Naive thymus-derived CD8-positive, alpha-beta T cell (primary cell): ENCODE measurements at regions not wholly inside any gene's neighbourhood (a gene's known extent, or its start where the extent isn't known, plus 50 kb on each side); places are given as distances from the start of the nearest gene placed in this dataset.

Experiments used
- ATAC-seq, 2 donors: fragments of 150-1000 bp; cut with Tn5 transposase in 1 of 2; sonication (Bioruptor Pico), chemical (Tn5 transposase) in 1 of 2; 1 replicate in 1 of 2; 2 replicates in 1 of 2; pipeline ENCODE4 v1.10.0; 2021; ENCODE audit warnings: mild to moderate bottlenecking in 2 of 2, moderate library complexity in 2 of 2
- POLR2A ChIA-PET: fragments of 350-600 bp; sonication (Branson Sonifier 250); formaldehyde crosslinking; loops from one replicate; lab custom pipeline; 2021; ENCODE audit warnings: antibody characterized with exemption; lab: Charles Lee
- DNase-seq, 10 donors: peaks; one replicate each; pipeline versions ENCODE4 v3.0.0 to v3.0.0-alpha.2; 2020 to 2022
- H3K27ac Mint-ChIP-seq, 10 donors: one replicate each; pipeline ENCODE4 v1.8.0; 2020 to 2022; ENCODE audit warnings: mild to moderate bottlenecking in 10 of 10, mixed read lengths in 10 of 10, moderate library complexity in 4 of 10, inconsistent platforms in 1 of 10
- H3K27me3 Mint-ChIP-seq, 5 donors: one replicate each; pipeline ENCODE4 v1.8.0; 2021 to 2022; ENCODE audit warnings: mixed read lengths in 5 of 5
- H3K36me3 Mint-ChIP-seq, 3 donors: one replicate each; pipeline ENCODE4 v1.8.0; 2020 to 2022; ENCODE audit warnings: mixed read lengths in 3 of 3, mild to moderate bottlenecking in 2 of 3, inconsistent platforms in 1 of 3
- H3K4me1 Mint-ChIP-seq, 4 donors: one replicate each; pipeline ENCODE4 v1.8.0; 2021 to 2022; ENCODE audit warnings: mixed read lengths in 4 of 4
- H3K4me3 Mint-ChIP-seq, 10 donors: one replicate each; pipeline ENCODE4 v1.8.0; 2020 to 2022; ENCODE audit warnings: mild to moderate bottlenecking in 10 of 10, mixed read lengths in 10 of 10, moderate library complexity in 6 of 10, inconsistent platforms in 1 of 10
- H3K9me3 Mint-ChIP-seq, 9 donors: one replicate each; pipeline ENCODE4 v1.8.0; 2020 to 2022; ENCODE audit warnings: mixed read lengths in 9 of 9, mild to moderate bottlenecking in 3 of 9, inconsistent platforms in 1 of 9, moderate library complexity in 1 of 9

DNA sequence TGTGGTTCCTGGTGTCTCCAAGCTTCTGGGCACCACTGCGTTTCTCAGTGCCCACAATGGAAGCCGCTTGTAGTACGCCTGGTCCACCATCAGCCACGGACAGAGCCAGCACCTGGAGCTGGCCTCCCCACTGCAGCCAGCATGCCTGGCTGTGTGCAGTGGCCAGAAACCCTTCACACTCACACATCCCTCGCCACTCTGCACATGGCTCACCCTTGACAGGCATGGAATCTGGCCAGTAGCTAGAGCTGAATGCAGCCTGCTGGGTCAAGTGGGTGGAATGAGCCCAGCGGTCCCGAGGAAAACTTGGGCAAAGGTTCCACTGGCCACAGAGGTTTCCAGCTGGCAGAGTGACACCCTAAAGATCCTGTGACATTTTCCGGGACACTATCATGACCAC lies 146.0 kb upstream of the ADO start:
- POLR2A ChIA-PET: no interaction called here
- Mint-ChIP-seq H3K9me3 (no peaks in the 10 kb centered on the region), H3K27me3 (peaks cover 0 to 12% (median 1%) of the 10 kb centered on the region in 5 donors), H3K4me1 (peaks cover 0 to 20% (median 2%) of the 10 kb centered on the region in 4 donors), H3K36me3 (peaks cover 0 to 5% (median 0%) of the 10 kb centered on the region in 3 donors), H3K27ac (no peak overlapping the region), H3K4me3 (no peak overlapping the region)
- ATAC-seq (no peak), DNase-seq (no peak)

DNA sequence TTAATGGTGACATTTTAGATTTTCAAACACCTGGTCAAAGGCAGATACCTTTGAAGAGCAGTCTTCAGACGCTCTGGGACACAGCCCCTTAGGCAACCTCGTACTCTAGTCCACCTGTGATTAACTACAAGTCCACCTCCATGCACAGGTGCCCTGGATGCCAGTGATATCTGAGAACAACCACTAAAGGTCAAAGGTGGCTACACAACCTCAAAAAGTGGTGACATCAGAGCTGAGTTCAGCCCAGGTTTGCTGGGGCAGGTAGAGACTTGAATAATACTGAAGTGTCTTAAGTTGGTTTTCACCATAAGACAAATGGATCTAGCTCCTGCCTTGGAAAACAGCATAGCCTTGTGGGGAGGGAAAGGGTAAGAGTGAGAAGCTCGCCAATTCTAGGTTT lies 143.4 kb upstream of the ADO start:
- H3K27ac Mint-ChIP-seq: no peak overlapping the region
- peaks cover 0 to 17% (median 1%) of the 10 kb centered on the region in 5 donors for H3K27me3 Mint-ChIP-seq
- H3K36me3 Mint-ChIP-seq: no peaks in the 10 kb centered on the region
- POLR2A ChIA-PET: no interaction called here
- H3K4me3 Mint-ChIP-seq: no peak overlapping the region
- no peak for DNase-seq
- no peak for ATAC-seq
- H3K9me3 Mint-ChIP-seq: no peaks in the 10 kb centered on the region
- peaks cover 0 to 5% (median 2%) of the 10 kb centered on the region in 4 donors for H3K4me1 Mint-ChIP-seq

DNA sequence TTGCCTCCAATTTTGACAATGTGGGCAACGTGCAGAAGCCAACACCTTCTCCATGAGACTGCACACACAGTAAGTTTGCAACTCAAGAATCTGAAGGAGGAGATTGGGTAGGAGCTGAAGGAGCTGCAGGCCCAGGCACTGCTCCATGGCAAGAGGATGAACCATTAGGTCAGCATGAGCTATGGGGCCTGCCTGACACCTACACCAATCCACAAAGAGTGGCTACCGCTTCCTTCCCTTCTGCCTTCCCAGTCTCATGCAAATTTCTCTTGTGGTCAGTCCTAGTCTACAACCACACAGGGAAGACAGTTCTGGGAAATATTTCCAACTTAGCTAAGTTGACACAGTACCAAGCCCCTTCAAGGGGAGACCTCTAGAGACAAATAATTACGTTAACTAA lies 142.0 kb upstream of the ADO start:
- Mint-ChIP-seq H3K4me3 (no peak overlapping the region), H3K27me3 (peaks cover 0 to 17% (median under 1%) of the 10 kb centered on the region in 5 donors), H3K36me3 (no peaks in the 10 kb centered on the region), H3K27ac (no peak overlapping the region), H3K4me1 (peaks cover 0 to 5% (median 0%) of the 10 kb centered on the region in 4 donors), H3K9me3 (no peaks in the 10 kb centered on the region)
- POLR2A ChIA-PET: no interaction called here
- no peak for DNase-seq
- no peak for ATAC-seq

DNA sequence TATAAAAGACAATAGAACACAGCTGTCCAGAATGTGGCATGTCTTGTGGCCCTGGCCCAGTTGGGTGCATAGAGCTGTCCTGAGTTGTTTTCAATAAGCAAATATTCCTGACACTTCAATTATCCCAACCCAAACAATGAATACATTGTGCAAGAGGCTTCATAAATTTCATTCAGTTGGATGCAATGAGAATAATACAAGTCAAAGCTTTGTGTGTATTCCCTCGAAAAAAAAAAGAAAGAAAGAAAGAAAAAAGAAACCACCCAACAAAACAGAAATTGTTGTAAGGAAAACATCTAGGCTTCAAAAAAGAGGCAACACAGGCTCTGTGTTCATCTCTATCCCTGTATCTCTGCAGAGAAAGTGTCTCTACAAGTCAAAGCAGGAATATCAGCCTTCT lies 138.7 kb upstream of the ADO start:
- H3K4me3 Mint-ChIP-seq: no peak overlapping the region
- ATAC-seq (no peak), DNase-seq (no peak)
- H3K4me1 Mint-ChIP-seq: peaks cover 0 to 19% (median 4%) of the 10 kb centered on the region in 4 donors
- H3K27ac Mint-ChIP-seq: no peak overlapping the region
- POLR2A ChIA-PET: no interaction called here
- H3K36me3 Mint-ChIP-seq: no peaks in the 10 kb centered on the region
- H3K9me3 Mint-ChIP-seq: no peaks in the 10 kb centered on the region
- peaks cover 0 to 11% (median 0%) of the 10 kb centered on the region in 5 donors for H3K27me3 Mint-ChIP-seq

DNA sequence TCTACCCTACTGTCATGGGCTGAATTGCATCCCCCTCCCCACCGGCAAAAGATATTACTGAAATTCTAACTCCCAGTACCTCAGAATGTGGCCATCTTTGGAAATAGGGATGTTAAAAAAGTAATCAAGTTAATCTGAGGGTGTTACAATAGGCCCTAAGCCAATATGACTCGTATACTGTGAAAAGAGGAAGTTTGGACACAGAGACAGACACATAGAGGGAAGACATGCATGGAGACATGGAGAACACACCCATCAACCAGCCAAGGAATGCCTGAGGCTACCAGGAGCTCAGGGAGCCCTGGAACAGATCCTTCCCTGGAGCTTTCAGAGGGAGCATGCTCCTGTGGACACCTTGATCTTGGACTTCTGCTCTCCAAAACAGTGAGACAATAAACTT lies 138.2 kb upstream of the ADO start:
- Mint-ChIP-seq H3K36me3 (no peaks in the 10 kb centered on the region), H3K4me1 (peaks cover 0 to 22% (median 4%) of the 10 kb centered on the region in 4 donors), H3K9me3 (no peaks in the 10 kb centered on the region), H3K27ac (no peak overlapping the region), H3K4me3 (no peak overlapping the region), H3K27me3 (peaks cover 0 to 11% (median 0%) of the 10 kb centered on the region in 5 donors)
- POLR2A ChIA-PET: no interaction called here
- no peak for ATAC-seq
- DNase-seq: no peak

DNA sequence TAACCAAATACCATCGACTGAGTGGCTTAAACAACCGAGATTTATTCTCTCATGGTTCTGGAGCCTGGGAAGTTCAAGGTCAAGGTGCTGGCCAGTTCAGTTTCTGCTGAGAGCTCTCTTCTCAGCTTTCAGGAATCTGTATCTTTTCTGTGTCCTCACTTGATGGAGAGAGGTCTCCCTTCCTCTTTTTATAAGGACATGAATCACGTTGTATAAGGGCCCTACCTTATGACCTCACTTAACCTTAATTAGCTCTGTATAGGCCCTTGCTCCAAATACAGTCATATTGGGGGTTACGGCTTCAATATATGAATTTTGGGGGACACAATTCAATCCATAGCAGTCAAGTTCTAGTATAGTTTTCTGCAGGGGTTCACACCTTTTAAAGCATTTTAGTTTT lies 135.2 kb upstream of the ADO start:
- no peaks in the 10 kb centered on the region for H3K27me3 Mint-ChIP-seq
- H3K36me3 Mint-ChIP-seq: no peaks in the 10 kb centered on the region
- ATAC-seq: no peak
- POLR2A ChIA-PET: no interaction called here
- H3K9me3 Mint-ChIP-seq: peaks cover 0 to 2% (median 0%) of the 10 kb centered on the region in 9 donors
- no peak for DNase-seq
- H3K4me1 Mint-ChIP-seq: peaks cover 0 to 24% (median under 1%) of the 10 kb centered on the region in 4 donors
- no peak overlapping the region for H3K27ac Mint-ChIP-seq
- H3K4me3 Mint-ChIP-seq: no peak overlapping the region

DNA sequence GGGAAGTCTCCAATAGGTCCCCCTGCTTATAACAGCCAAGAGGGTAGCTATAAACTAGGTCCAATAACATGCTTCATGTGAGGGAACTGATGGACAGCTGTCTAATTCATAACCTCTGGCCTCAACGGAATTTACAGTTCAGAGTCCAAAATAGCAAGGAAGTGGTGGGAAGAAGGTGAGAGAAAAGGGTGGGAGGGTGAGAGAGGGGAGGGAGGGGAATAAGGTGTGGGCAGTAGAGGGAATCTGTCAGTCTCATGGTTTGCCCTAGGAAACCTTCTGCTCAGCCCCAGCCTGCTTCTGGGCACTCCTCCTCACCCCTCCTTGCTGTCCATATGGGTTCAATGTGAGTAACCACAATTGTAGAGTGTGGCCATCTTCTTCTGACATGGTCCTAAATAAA lies 133.4 kb upstream of the ADO start:
- peaks cover 0 to 2% (median 0%) of the 10 kb centered on the region in 9 donors for H3K9me3 Mint-ChIP-seq
- no peaks in the 10 kb centered on the region for H3K36me3 Mint-ChIP-seq
- no peak overlapping the region for H3K4me3 Mint-ChIP-seq
- POLR2A ChIA-PET: interaction anchor here (1.4 kb wide), 1 partner anchor 35 kb away, joined by 3 read pairs; no protein-coding TSS in a partner anchor
- H3K4me1 Mint-ChIP-seq: peaks cover 0 to 24% (median under 1%) of the 10 kb centered on the region in 4 donors
- H3K27me3 Mint-ChIP-seq: no peaks in the 10 kb centered on the region
- DNase-seq: no peak
- no peak overlapping the region for H3K27ac Mint-ChIP-seq
- ATAC-seq: no peak

DNA sequence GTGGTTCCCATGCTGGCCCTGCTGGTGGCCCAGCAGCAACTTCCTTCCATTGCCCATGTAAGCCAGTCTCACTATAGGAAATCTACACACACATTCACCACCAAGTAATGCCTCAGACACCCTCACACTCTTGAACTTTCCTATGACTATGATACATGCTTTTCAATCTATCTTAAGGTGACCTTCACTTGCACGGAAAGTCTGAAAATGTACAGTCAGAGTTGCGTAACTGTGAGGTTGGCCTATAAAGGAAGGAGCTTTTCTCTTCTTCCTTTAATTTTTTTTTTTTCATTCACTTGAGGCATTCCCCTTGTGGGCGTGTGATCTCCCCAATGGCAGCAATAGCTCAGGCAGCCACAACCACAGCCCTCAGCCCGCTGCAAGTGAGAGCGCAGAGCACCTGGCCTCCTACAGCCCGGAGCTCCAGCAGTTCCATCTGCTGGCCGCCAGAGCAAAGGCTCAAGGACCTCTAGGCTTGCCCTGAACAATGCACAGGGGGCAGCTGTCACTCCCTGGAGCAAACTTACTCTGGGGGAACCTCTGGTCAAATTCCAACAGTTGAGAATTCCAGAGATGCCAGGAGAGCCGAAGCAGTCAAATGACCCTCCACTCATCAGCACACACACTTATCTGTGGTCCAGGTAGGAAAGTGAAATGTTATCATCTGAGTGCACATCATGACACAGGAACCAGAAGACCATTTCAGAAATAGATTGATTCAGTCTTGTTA lies 123.1 kb upstream of the ADO start:
- Mint-ChIP-seq H3K27me3 (peaks cover 0 to 6% (median 2%) of the 10 kb centered on the region in 5 donors), H3K27ac (peak overlapping the region in 5 of 10 donors; percentile 2 to 68 (median 6)), H3K36me3 (peaks cover 0 to 5% (median 0%) of the 10 kb centered on the region in 3 donors), H3K4me3 (peak overlapping the region in 4 of 10 donors; percentile 17 to 66 (median 34)), H3K4me1 (peaks cover 14 to 28% (median 15%) of the 10 kb centered on the region in 4 donors), H3K9me3 (peaks cover 0 to 5% (median 0%) of the 10 kb centered on the region in 9 donors)
- ATAC-seq: peak; percentile 98
- DNase-seq: peak; percentile 19 to 66 (median 40)
- POLR2A ChIA-PET: interaction anchor here (0.6 to 1.5 kb wide), 4 partner anchors 8 to 153 kb away, joined by 3 to 6 read pairs (median 4); no protein-coding TSS in a partner anchor

DNA sequence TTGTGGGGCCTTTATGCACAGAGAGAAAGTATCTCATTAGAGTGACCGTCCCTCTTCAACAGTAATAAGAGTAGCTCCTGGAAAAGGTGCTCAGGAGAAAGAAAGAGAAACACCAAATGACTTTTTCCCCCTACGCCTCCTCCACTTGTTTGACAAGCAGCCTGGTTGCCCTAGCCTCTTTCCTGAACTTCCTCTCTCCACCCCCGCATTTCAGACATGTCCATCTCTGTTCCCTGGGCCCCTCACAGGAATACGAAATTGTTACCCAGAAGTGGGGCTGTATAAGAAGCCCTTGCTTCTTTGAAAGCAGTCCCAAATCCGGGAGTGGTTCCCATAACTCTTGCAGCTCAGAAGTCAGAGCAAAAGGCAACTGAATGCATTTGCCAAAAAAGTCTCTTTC lies 119.6 kb upstream of the ADO start:
- ATAC-seq (no peak), DNase-seq (no peak)
- peaks cover 0 to 10% (median 5%) of the 10 kb centered on the region in 3 donors for H3K36me3 Mint-ChIP-seq
- H3K9me3 Mint-ChIP-seq: peaks cover 0 to 9% (median 2%) of the 10 kb centered on the region in 9 donors
- POLR2A ChIA-PET: no interaction called here
- no peaks in the 10 kb centered on the region for H3K27me3 Mint-ChIP-seq
- H3K4me3 Mint-ChIP-seq: no peak overlapping the region
- no peak overlapping the region for H3K27ac Mint-ChIP-seq
- H3K4me1 Mint-ChIP-seq: peaks cover 17 to 45% (median 27%) of the 10 kb centered on the region in 4 donors

DNA sequence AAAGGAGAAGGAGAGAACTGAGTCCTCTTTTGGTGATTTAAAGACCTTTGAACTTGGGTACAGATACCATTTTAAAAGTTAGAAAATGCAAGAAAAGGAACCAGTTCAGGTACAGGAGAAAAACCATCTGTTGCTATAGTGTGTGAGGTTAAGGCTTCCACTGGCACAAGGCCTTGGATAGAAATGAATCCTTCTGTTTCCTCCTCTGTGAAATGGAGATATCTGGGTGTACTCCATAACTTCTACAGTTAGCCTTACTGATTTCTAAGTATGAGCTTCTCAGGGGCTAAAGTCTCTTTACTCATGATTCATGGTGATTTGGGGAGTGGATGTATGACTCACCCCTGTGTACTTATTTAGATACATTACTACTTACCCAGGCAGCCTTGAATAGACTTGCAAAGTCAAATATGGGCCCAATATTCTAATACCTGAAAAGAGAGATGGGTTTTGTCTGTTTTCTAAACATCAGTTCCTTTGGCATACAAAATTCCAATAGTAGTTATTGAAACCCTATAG lies 117.2 kb upstream of the ADO start:
- POLR2A ChIA-PET: no interaction called here
- Mint-ChIP-seq H3K27me3 (no peaks in the 10 kb centered on the region), H3K9me3 (peaks cover 0 to 9% (median 2%) of the 10 kb centered on the region in 9 donors), H3K27ac (peak overlapping the region in 1 of 10 donors; percentile 34), H3K36me3 (peaks cover 0 to 10% (median 5%) of the 10 kb centered on the region in 3 donors), H3K4me1 (peaks cover 16 to 44% (median 25%) of the 10 kb centered on the region in 4 donors), H3K4me3 (no peak overlapping the region)
- DNase-seq (no peak), ATAC-seq (no peak)

DNA sequence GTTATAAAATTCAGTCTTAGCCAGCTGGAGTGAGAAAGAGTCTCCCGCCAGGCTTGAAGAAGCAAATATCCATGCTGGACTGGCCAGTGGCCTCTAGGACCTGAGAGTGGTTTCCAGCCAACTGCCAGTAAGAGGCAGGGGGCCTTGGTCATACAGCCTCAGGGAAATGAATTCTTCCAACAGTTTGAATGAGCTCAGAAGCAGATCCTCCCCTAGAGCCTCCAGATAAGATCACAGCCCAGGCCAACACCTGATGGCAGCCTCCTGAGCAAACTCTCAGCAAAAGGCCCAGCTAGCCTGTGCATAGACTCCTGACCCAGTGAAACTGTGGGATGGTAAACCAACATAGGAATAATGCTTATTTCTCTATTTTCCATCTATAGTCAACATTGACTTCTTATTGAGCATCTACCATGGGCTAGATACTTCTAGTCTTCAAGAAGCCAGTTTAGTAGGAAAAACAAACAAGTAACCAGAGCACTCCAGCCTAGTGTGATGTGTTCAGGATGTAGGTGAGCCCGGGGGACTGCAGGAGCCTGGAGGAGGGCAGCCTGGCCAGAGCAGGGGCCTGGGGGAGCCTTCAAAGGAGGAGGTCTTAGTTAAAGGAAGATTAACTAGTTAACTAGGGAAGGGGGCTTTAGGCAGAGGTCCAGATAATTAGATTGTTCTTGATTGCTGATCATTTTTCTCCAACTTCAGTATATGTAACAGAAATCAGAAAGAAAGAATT lies 115.4 kb upstream of the ADO start:
- Mint-ChIP-seq H3K27me3 (no peaks in the 10 kb centered on the region), H3K27ac (peak overlapping the region; percentile 41 to 88 (median 71)), H3K9me3 (peaks cover 0 to 9% (median 2%) of the 10 kb centered on the region in 9 donors), H3K4me3 (peak overlapping the region in 9 of 10 donors; percentile 57 to 78 (median 72)), H3K36me3 (peaks cover 0 to 10% (median 5%) of the 10 kb centered on the region in 3 donors), H3K4me1 (peaks cover 15 to 55% (median 28%) of the 10 kb centered on the region in 4 donors)
- POLR2A ChIA-PET: interaction anchor here (0.5 to 1.2 kb wide), 3 partner anchors 7 to 593 kb away, joined by 3 to 4 read pairs (median 3); no protein-coding TSS in a partner anchor
- ATAC-seq: no peak
- DNase-seq: no peak

DNA sequence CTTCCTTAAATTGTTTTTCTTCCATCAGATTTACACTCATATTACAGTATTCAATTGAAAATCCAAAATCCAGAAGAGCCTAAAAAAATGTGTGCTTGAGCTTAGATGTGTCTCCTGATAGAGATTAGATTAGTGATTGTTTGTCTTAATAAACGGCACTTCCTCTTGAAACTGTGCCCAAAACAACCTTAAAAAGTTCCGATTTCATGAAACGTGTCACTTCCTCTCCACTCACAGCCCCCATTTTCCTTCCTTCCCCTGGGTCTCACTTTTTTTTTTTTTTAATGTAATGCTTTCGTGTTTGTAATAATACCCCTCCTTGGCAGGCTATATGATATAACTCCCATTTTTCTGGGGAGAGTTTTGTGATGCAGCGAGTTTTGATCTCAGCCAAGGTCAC lies 114.8 kb upstream of the ADO start:
- POLR2A ChIA-PET: interaction anchor here (0.7 to 1.2 kb wide), 2 partner anchors 8 to 594 kb away, joined by 3 read pairs; no protein-coding TSS in a partner anchor

More for the DNA sequence above, 114.8 kb upstream of the ADO start:
- Mint-ChIP-seq H3K27ac (peak overlapping the region; percentile 41 to 88 (median 71)), H3K27me3 (no peaks in the 10 kb centered on the region), H3K4me3 (peak overlapping the region; percentile 51 to 78 (median 70)), H3K4me1 (peaks cover 17 to 61% (median 34%) of the 10 kb centered on the region in 4 donors), H3K9me3 (peaks cover 0 to 9% (median 2%) of the 10 kb centered on the region in 9 donors), H3K36me3 (peaks cover 0 to 10% (median 5%) of the 10 kb centered on the region in 3 donors)
- peak; percentile 30 to 52 for ATAC-seq
- peak in 3 of 10 donors; percentile 21 to 30 (median 27) for DNase-seq
